Hepatocyte (in vitro differentiated cells): ENCODE measurements at regions not wholly inside any gene's neighbourhood (a gene's known extent, or its start where the extent isn't known, plus 50 kb on each side); places are given as distances from the start of the nearest gene placed in this dataset.

Source experiments
- DNase-seq: peaks from one replicate; pipeline ENCODE4 v3.0.0-alpha.2; 2016; ENCODE audit warnings: low spot score
- H2AFZ ChIP-seq: fragments of 200-600 bp; sonication (generic); 2 replicates; pipeline ENCODE4 v1.6.0; 2016; ENCODE audit warnings: antibody characterized with exemption, mild to moderate bottlenecking
- H3K27ac ChIP-seq: fragments of 200-600 bp; sonication (generic); 2 replicates; pipeline ENCODE4 v1.5.1; 2016; ENCODE audit warnings: mild to moderate bottlenecking
- H3K27me3 ChIP-seq: fragments of 200-600 bp; sonication (generic); 2 replicates; pipeline ENCODE4 v1.6.1; 2016
- H3K36me3 ChIP-seq: fragments of 200-600 bp; sonication (generic); replicated peaks from 2 replicates; pipeline ENCODE4 v1.5.1; 2016; ENCODE audit warnings: low read depth; ENCODE audit not compliant: insufficient read depth
- H3K4me1 ChIP-seq: fragments of 200-600 bp; sonication (generic); 2 replicates; pipeline ENCODE4 v1.5.1; 2016; ENCODE audit warnings: mild to moderate bottlenecking, moderate library complexity; ENCODE audit not compliant: insufficient read depth
- H3K4me2 ChIP-seq: fragments of 200-600 bp; sonication (generic); 2 replicates; pipeline ENCODE4 v1.6.0; 2016
- H3K4me3 ChIP-seq: fragments of 200-600 bp; sonication (generic); 2 replicates; pipeline ENCODE4 v1.5.1; 2016; ENCODE audit warnings: mild to moderate bottlenecking
- H3K79me2 ChIP-seq: fragments of 200-600 bp; sonication (generic); 2 replicates; pipeline ENCODE4 v1.6.0; 2017; ENCODE audit warnings: mild to moderate bottlenecking
- H3K9me2 ChIP-seq: fragments of 200-600 bp; sonication (generic); replicated peaks from 2 replicates; pipeline ENCODE4 v1.6.0; 2017; ENCODE audit warnings: mild to moderate bottlenecking; ENCODE audit not compliant: insufficient read depth
- H3K9me3 ChIP-seq: fragments of 200-600 bp; sonication (generic); 2 replicates; pipeline ENCODE4 v1.5.1; 2016; ENCODE audit warnings: low read depth, mild to moderate bottlenecking
- H4K20me1 ChIP-seq: fragments of 200-600 bp; sonication (generic); 2 replicates; pipeline ENCODE4 v1.6.0; 2016; ENCODE audit warnings: mild to moderate bottlenecking; ENCODE audit not compliant: insufficient read depth, poor library complexity, severe bottlenecking
- EZH2 ChIP-seq: fragments of 200-600 bp; sonication (generic); IDR thresholded peaks from 2 replicates; pipeline ENCODE4 v1.6.1; 2016; ENCODE audit warnings: antibody characterized with exemption, mild to moderate bottlenecking, borderline replicate concordance
- EZH2phosphoT487 ChIP-seq: fragments of 200-600 bp; sonication (generic); IDR thresholded peaks from one replicate; pipeline ENCODE4 v1.6.1; 2018; ENCODE audit warnings: antibody characterized with exemption, mild to moderate bottlenecking, low read depth, moderate library complexity; ENCODE audit not compliant: unreplicated experiment, severe bottlenecking
- WGBS: methylation state at CpG from one replicate; pipeline ENCODE4 v1.1.6; 2016; ENCODE audit warnings: low lambda C conversion rate; ENCODE audit errors: missing lambda C conversion rate; 5-methylcytosine and 5-hydroxymethylcytosine counted together
- TF ChIP-seq, protein P1 (sequence below): fragments of 200-600 bp; sonication (generic); IDR thresholded peaks from 2 replicates; pipeline ENCODE4 v1.5.1; 2016; ENCODE audit warnings: antibody characterized with exemption, mild to moderate bottlenecking; ENCODE audit not compliant: poor library complexity

DNA sequence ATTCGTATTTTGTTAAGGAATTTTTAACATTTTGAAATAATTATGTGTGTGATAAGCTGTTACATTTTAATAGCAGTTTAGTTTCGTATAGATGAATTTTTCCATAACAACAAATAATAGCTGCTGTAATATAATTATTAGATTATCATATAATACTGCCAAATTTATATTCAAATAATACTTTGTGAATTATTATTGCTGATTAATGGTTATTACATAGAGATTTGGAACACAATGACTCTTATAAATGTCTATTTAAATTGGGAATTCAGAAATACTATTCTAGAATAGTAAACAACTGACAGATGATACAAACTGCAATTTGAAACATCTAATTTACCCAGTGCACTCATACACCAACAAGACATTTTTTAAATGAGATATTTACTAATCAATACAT is 73.2 kb upstream of the NEK7 start:
- Histone ChIP-seq H3K4me3 (no peak overlapping the region), H3K9me2 (no peaks in the 10 kb centered on the region), H2AFZ (no peak overlapping the region), H3K27ac (no peak overlapping the region), H3K4me2 (no peak overlapping the region), H3K36me3 (no peaks in the 10 kb centered on the region), H4K20me1 (no peaks in the 10 kb centered on the region), H3K9me3 (no peaks in the 10 kb centered on the region), H3K4me1 (peaks cover 4% of the 10 kb centered on the region), H3K79me2 (no peaks in the 10 kb centered on the region), H3K27me3 (no peaks in the 10 kb centered on the region)
- TF ChIP-seq EZH2phosphoT487 = no peak
- TF ChIP-seq EZH2 = no peak
- TF ChIP-seq, protein P1, sequence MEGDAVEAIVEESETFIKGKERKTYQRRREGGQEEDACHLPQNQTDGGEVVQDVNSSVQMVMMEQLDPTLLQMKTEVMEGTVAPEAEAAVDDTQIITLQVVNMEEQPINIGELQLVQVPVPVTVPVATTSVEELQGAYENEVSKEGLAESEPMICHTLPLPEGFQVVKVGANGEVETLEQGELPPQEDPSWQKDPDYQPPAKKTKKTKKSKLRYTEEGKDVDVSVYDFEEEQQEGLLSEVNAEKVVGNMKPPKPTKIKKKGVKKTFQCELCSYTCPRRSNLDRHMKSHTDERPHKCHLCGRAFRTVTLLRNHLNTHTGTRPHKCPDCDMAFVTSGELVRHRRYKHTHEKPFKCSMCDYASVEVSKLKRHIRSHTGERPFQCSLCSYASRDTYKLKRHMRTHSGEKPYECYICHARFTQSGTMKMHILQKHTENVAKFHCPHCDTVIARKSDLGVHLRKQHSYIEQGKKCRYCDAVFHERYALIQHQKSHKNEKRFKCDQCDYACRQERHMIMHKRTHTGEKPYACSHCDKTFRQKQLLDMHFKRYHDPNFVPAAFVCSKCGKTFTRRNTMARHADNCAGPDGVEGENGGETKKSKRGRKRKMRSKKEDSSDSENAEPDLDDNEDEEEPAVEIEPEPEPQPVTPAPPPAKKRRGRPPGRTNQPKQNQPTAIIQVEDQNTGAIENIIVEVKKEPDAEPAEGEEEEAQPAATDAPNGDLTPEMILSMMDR = no peak
- DNase-seq = no peak
- 87% methylated on average over 2 of the region's 2 CpGs for WGBS

DNA sequence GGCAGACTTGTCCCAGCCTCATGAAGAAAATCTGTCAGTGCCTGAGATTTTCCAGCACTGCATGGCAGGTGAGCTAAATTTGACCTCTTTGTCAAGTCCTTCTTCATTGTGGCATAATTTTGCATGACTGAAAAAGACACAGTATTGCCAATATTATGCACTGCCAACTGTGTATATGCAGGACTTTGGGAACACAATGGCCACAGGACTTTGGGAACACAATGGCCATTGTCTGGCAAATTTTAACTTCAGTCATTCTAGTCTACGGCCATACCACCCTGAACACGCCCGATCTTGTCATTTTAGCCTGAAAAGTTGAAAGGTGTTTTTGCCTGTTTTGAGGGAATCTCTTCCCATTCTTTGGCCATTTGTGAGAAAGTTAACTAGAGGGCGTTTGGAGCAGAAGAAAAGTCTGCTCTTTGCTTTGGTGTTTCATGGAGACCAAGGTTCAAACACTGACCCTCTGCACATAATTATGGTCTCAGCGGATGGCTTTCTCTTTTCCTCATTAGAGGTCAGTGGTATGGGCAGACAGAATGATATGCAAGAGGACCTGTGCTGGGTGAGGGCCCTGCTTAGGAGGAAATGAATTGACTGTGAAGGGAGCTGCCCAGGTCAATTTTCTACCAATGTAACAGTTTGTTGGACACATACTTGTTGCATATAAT is 72.4 kb upstream of the NEK7 start:
- no peak overlapping the region for H3K27ac ChIP-seq
- DNase-seq = no peak
- H4K20me1 ChIP-seq = no peaks in the 10 kb centered on the region
- 79% methylated on average over 5 of the region's 5 CpGs for WGBS
- H3K4me3 ChIP-seq = no peak overlapping the region
- H2AFZ ChIP-seq = no peak overlapping the region
- H3K36me3 ChIP-seq = no peaks in the 10 kb centered on the region
- no peaks in the 10 kb centered on the region for H3K27me3 ChIP-seq
- no peaks in the 10 kb centered on the region for H3K9me3 ChIP-seq
- TF ChIP-seq EZH2phosphoT487 = no peak
- TF ChIP-seq EZH2 = no peak
- TF ChIP-seq, protein P1 = no peak
- no peaks in the 10 kb centered on the region for H3K9me2 ChIP-seq
- no peaks in the 10 kb centered on the region for H3K79me2 ChIP-seq
- peaks cover 3% of the 10 kb centered on the region for H3K4me1 ChIP-seq
- no peak overlapping the region for H3K4me2 ChIP-seq

DNA sequence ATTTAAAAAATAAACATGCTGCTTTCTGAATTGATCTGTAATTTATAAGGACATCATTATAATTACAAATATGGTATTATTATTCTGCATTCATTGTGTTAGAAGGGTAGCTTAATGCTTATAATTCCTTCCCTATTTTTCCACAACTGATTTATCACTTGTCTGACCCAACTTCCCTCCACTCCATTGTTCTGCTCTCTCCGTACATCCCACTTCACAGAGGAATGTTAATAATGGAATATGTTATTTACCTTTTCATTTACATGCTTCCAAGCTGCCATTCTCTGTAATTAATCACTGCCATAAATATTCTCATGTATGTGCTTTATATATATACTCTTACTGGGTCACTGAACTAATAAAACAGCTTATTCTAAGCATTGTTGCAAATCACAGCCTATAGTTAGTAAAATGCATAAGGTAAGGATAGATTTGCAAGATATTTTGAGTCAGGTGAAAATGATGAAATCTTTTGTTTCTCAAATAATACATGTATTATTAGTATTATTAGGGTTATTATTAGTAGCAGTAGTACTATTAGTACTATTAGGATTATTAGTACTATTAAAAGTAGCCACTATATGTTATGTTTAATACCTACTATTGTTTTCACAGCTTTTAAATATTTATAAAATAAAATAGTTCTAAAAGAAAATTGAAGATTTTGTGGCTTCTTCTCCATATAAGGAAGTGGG is 70.6 kb upstream of the NEK7 start:
- Histone ChIP-seq H3K4me2 (no peak overlapping the region), H3K27me3 (no peaks in the 10 kb centered on the region), H3K9me3 (no peaks in the 10 kb centered on the region), H4K20me1 (no peaks in the 10 kb centered on the region), H3K79me2 (no peaks in the 10 kb centered on the region), H3K4me1 (no peaks in the 10 kb centered on the region), H3K36me3 (no peaks in the 10 kb centered on the region), H3K9me2 (no peaks in the 10 kb centered on the region), H3K27ac (no peak overlapping the region), H2AFZ (no peak overlapping the region), H3K4me3 (no peak overlapping the region)
- WGBS = 68% methylated on average over 1 of the region's 1 CpG
- DNase-seq = no peak
- no peak for TF ChIP-seq EZH2
- TF ChIP-seq, protein P1 = no peak
- no peak for TF ChIP-seq EZH2phosphoT487
